ENCODE measurements at regions not wholly inside any gene's neighbourhood (a gene's known extent, or its start where the extent isn't known, plus 50 kb on each side); places are given as distances from the start of the nearest gene placed in this dataset.

GRCh38 chr15:62988701-62989100 lies 53.8 kb upstream of the TPM1 start:
- ChIA-PET POLR2A (no interaction called here), CTCF (interaction anchor here (1.5 kb wide), 1 partner anchor 10 kb away, joined by 3 read pairs; no protein-coding TSS in a partner anchor)
- no peak for DNase-seq (ENCODE audit: low read depth, low spot score)
- H3K4me3 ChIP-seq (ENCODE audit: low read depth, low read length): no peak overlapping the region
- TF ChIP-seq CTCF (IDR thresholded peaks at IDR 0.05; ENCODE audit: insufficient read depth, low read length, missing control alignments): no peak

- POLR2A ChIA-PET: interaction anchor here (0.9 kb wide), 1 partner anchor 14 kb away, joined by 3 read pairs; no protein-coding TSS in a partner anchor
- DNase-seq (ENCODE audit: low read depth, low spot score): no peak
- no peak for TF ChIP-seq CTCF (IDR thresholded peaks at IDR 0.05; ENCODE audit: insufficient read depth, low read length, missing control alignments)
- CTCF ChIA-PET: no interaction called here
- no peak overlapping the region for H3K4me3 ChIP-seq (ENCODE audit: low read depth, low read length)
Measured at GRCh38 chr15:62989366-62990055, 53.0 kb upstream of the TPM1 start.

GRCh38 chr15:62991698-62992097 lies 50.8 kb upstream of the TPM1 start:
- no peak for DNase-seq (ENCODE audit: low read depth, low spot score)
- no peak overlapping the region for H3K4me3 ChIP-seq (ENCODE audit: low read depth, low read length)
- ChIA-PET CTCF (interaction anchor here (1.0 to 1.1 kb wide), 2 partner anchors 9 to 19 kb away, joined by 3 read pairs; no protein-coding TSS in a partner anchor), POLR2A (no interaction called here)
- no peak for TF ChIP-seq CTCF (IDR thresholded peaks at IDR 0.05; ENCODE audit: insufficient read depth, low read length, missing control alignments)

GRCh38 chr15:62992302-62992701 lies 50.2 kb upstream of the TPM1 start:
- DNase-seq (ENCODE audit: low read depth, low spot score): no peak
- no peak for TF ChIP-seq CTCF (IDR thresholded peaks at IDR 0.05; ENCODE audit: insufficient read depth, low read length, missing control alignments)
- H3K4me3 ChIP-seq (ENCODE audit: low read depth, low read length): no peak overlapping the region
- POLR2A ChIA-PET: no interaction called here
- CTCF ChIA-PET: interaction anchor here (1.0 to 1.1 kb wide), 2 partner anchors 10 to 18 kb away, joined by 3 read pairs; no protein-coding TSS in a partner anchor
